Spleen (tissue), 7 donors: ENCODE measurements at regions not wholly inside any gene's neighbourhood (a gene's known extent, or its start where the extent isn't known, plus 50 kb on each side); places are given as distances from the start of the nearest gene placed in this dataset.

ENCODE experiments used
- POLR2A ChIP-seq, 3 donors: fragments of 450-650 bp; IDR thresholded peaks; one replicate each; pipeline ENCODE4 v1.5.1; 2017; ENCODE audit warnings: antibody characterized with exemption in 3 of 3, mild to moderate bottlenecking in 1 of 3
- POLR2AphosphoS5 ChIP-seq, 3 donors: sonication (generic); formaldehyde crosslinking; IDR thresholded peaks; one replicate each; pipeline ENCODE4 v1.5.1; 2017; ENCODE audit warnings: antibody characterized with exemption in 3 of 3
- TF ChIP-seq, protein P1 (sequence below), 11 experiments: fragments of 200-600 bp in 7 of 11; fragments of 450-650 bp in 4 of 11; sonication (generic) in 4 of 11; IDR thresholded peaks in 8 of 11; conservative IDR thresholded peaks in 3 of 11; 1 replicate in 7 of 11; 2 replicates in 4 of 11; pipeline versions ENCODE4 v1.4.0 to v1.8.0; 2016 to 2021; ENCODE audit warnings: antibody characterized with exemption in 11 of 11, inconsistent platforms in 4 of 11, mild to moderate bottlenecking in 1 of 11
- donor health status: DM: no; HTN: no; CAD: no; lungs with moderate emphysema.
- donor health status: DM: no; HTN: no; CAD: no.
- donor health status: DM: no; HTN: no; CAD: no.

DNA sequence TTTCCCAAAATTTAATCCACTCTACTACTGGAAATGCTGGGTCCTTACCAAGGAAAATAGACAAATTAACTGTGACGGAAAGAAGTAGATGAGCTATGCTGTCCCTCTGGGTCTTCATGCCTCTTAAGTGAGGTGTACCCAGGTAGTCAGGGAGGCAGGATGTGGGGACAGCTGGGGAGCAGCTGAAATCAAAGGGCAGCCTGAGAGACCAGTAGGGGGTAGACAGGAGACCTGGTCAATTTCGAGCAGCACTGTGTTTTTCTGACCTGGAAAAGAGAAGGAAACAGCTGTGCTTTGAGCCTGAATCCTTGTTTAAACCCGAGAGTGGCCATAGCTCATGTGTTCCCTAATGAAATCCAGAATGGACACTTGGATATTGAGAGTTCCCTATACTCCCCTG, 587.3 kb downstream of the EFNB2 start:
- TF ChIP-seq POLR2AphosphoS5 (IDR thresholded peaks at IDR 0.05): no peak
- TF ChIP-seq, protein P1, sequence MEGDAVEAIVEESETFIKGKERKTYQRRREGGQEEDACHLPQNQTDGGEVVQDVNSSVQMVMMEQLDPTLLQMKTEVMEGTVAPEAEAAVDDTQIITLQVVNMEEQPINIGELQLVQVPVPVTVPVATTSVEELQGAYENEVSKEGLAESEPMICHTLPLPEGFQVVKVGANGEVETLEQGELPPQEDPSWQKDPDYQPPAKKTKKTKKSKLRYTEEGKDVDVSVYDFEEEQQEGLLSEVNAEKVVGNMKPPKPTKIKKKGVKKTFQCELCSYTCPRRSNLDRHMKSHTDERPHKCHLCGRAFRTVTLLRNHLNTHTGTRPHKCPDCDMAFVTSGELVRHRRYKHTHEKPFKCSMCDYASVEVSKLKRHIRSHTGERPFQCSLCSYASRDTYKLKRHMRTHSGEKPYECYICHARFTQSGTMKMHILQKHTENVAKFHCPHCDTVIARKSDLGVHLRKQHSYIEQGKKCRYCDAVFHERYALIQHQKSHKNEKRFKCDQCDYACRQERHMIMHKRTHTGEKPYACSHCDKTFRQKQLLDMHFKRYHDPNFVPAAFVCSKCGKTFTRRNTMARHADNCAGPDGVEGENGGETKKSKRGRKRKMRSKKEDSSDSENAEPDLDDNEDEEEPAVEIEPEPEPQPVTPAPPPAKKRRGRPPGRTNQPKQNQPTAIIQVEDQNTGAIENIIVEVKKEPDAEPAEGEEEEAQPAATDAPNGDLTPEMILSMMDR (IDR thresholded peaks at IDR 0.05 in 8 of 11, conservative IDR thresholded peaks at IDR 0.05 in 3 of 11): no peak
- TF ChIP-seq POLR2A (IDR thresholded peaks at IDR 0.05): no peak
